Karpas-422 (cell line): ENCODE measurements at regions not wholly inside any gene's neighbourhood (a gene's known extent, or its start where the extent isn't known, plus 50 kb on each side); places are given as distances from the start of the nearest gene placed in this dataset.
"Not testable (repeated sequence)": the region's sequence is repeated elsewhere in the genome, so short reads cannot be mapped to it uniquely, and the experiment has no call there.

Source experiments
- DNase-seq: peaks from one replicate; pipeline ENCODE4 v3.0.0-alpha.2; 2015
- H2AFZ ChIP-seq: fragments of 200-600 bp; sonication (generic); 2 replicates; pipeline ENCODE4 v1.6.1; 2014; ENCODE audit warnings: antibody characterized with exemption, low read length, mixed read lengths
- H3K27ac ChIP-seq: fragments of 200-600 bp; sonication (generic); 2 replicates; pipeline ENCODE4 v1.5.1; 2014; ENCODE audit warnings: mild to moderate bottlenecking, low read length, moderate library complexity
- H3K27me3 ChIP-seq: fragments of 200-600 bp; sonication (generic); 2 replicates; pipeline ENCODE4 v1.6.1; 2014; ENCODE audit warnings: low read length, mixed read lengths
- H3K36me3 ChIP-seq: fragments of 200-600 bp; sonication (generic); 2 replicates; pipeline ENCODE4 v1.6.1; 2014; ENCODE audit warnings: low read length, mixed read lengths; ENCODE audit not compliant: insufficient read depth
- H3K4me1 ChIP-seq: fragments of 200-600 bp; sonication (generic); 2 replicates; pipeline ENCODE4 v1.6.1; 2014; ENCODE audit warnings: mild to moderate bottlenecking, low read length, mixed read lengths
- H3K4me2 ChIP-seq: fragments of 200-600 bp; sonication (generic); 2 replicates; pipeline ENCODE4 v1.6.1; 2014; ENCODE audit warnings: low read length, low read depth, mild to moderate bottlenecking; ENCODE audit not compliant: poor library complexity, severe bottlenecking
- H3K4me3 ChIP-seq: fragments of 200-600 bp; sonication (generic); 2 replicates; pipeline ENCODE4 v1.5.1; 2014; ENCODE audit warnings: mild to moderate bottlenecking, antibody characterized with exemption, low read length, mixed read lengths
- H3K79me2 ChIP-seq: fragments of 200-600 bp; sonication (generic); 2 replicates; pipeline ENCODE4 v1.6.1; 2014; ENCODE audit warnings: mild to moderate bottlenecking, low read length, mixed read lengths
- H3K9ac ChIP-seq: fragments of 200-600 bp; sonication (generic); 2 replicates; pipeline ENCODE4 v1.6.0; 2014; ENCODE audit warnings: low read length
- H3K9me2 ChIP-seq: fragments of 200-600 bp; sonication (generic), shearing (Covaris generic); replicated peaks from 2 replicates; pipeline ENCODE4 v1.6.0; 2014; ENCODE audit warnings: mild to moderate bottlenecking, low read length, moderate library complexity; ENCODE audit not compliant: insufficient read depth
- H3K9me3 ChIP-seq: fragments of 300-700, 200-600 bp; sonication (generic); 2 replicates; pipeline ENCODE4 v1.6.1; 2014; ENCODE audit warnings: low read length, mixed read lengths
- H4K20me1 ChIP-seq: fragments of 200-600 bp; sonication (generic); 2 replicates; pipeline ENCODE4 v1.6.1; 2014; ENCODE audit warnings: mild to moderate bottlenecking, antibody characterized with exemption, low read length, low read depth; ENCODE audit not compliant: insufficient read depth

GRCh38 chr11:92455210-92455790 is 230.7 kb downstream of the FAT3 start:
- Histone ChIP-seq H4K20me1 (no peaks in the 10 kb centered on the region), H3K9me2 (peaks cover 7% of the 10 kb centered on the region; the same call in 1 of the 2 replicates), H3K27ac (no peak overlapping the region)

GRCh38 chr11:92457250-92457649 is 232.6 kb downstream of the FAT3 start:
- Histone ChIP-seq H3K9me3 (no peaks in the 10 kb centered on the region), H4K20me1 (no peaks in the 10 kb centered on the region), H3K79me2 (no peaks in the 10 kb centered on the region), H2AFZ (no peak overlapping the region), H3K4me3 (no peak overlapping the region), H3K4me1 (no peaks in the 10 kb centered on the region), H3K9ac (no peak overlapping the region), H3K4me2 (no peak overlapping the region), H3K36me3 (no peaks in the 10 kb centered on the region), H3K9me2 (0 out of 2 replicates have a peak, but pooled peaks cover 7% of the 10 kb centered on the region), H3K27me3 (no peaks in the 10 kb centered on the region), H3K27ac (no peak overlapping the region)
- no peak for DNase-seq

More at GRCh38 chr11:92455210-92455790, 230.7 kb downstream of the FAT3 start:
- Histone ChIP-seq H3K4me2 (no peak overlapping the region), H3K4me3 (no peak overlapping the region), H3K9me3 (no peaks in the 10 kb centered on the region), H3K9ac (no peak overlapping the region), H3K27me3 (no peaks in the 10 kb centered on the region), H2AFZ (no peak overlapping the region), H3K4me1 (no peaks in the 10 kb centered on the region), H3K36me3 (no peaks in the 10 kb centered on the region), H3K79me2 (no peaks in the 10 kb centered on the region)
- DNase-seq, result no peak

GRCh38 chr11:92458486-92458885 is 233.9 kb downstream of the FAT3 start:
- Histone ChIP-seq H3K4me3 (no peak overlapping the region), H3K27ac (no peak overlapping the region), H2AFZ (no peak overlapping the region), H4K20me1 (no peaks in the 10 kb centered on the region), H3K4me1 (no peaks in the 10 kb centered on the region), H3K36me3 (no peaks in the 10 kb centered on the region), H3K79me2 (no peaks in the 10 kb centered on the region), H3K27me3 (no peaks in the 10 kb centered on the region), H3K9me3 (no peaks in the 10 kb centered on the region), H3K9me2 (no peaks in the 10 kb centered on the region), H3K4me2 (no peak overlapping the region), H3K9ac (no peak overlapping the region)
- no peak for DNase-seq

GRCh38 chr11:92460213-92460612 is 235.6 kb downstream of the FAT3 start:
- Histone ChIP-seq H3K4me2 (no peak overlapping the region), H3K36me3 (no peaks in the 10 kb centered on the region), H3K27me3 (no peaks in the 10 kb centered on the region), H4K20me1 (no peaks in the 10 kb centered on the region), H3K27ac (no peak overlapping the region), H3K9me3 (no peaks in the 10 kb centered on the region), H3K4me1 (no peaks in the 10 kb centered on the region), H3K4me3 (no peak overlapping the region), H3K9ac (no peak overlapping the region), H3K9me2 (no peaks in the 10 kb centered on the region), H2AFZ (no peak overlapping the region), H3K79me2 (no peaks in the 10 kb centered on the region)
- no peak for DNase-seq

GRCh38 chr11:92461447-92461846 is 236.8 kb downstream of the FAT3 start:
- no peak for DNase-seq

GRCh38 chr11:92462821-92463220 is 238.2 kb downstream of the FAT3 start:
- no peak overlapping the region for H3K27ac ChIP-seq

More at GRCh38 chr11:92461447-92461846, 236.8 kb downstream of the FAT3 start:
- Histone ChIP-seq H3K4me1 (no peaks in the 10 kb centered on the region), H3K4me2 (no peak overlapping the region), H3K27ac (no peak overlapping the region), H4K20me1 (no peaks in the 10 kb centered on the region), H3K9me2 (no peaks in the 10 kb centered on the region), H3K9me3 (no peaks in the 10 kb centered on the region), H2AFZ (no peak overlapping the region), H3K9ac (no peak overlapping the region), H3K36me3 (no peaks in the 10 kb centered on the region), H3K79me2 (no peaks in the 10 kb centered on the region), H3K27me3 (no peaks in the 10 kb centered on the region), H3K4me3 (no peak overlapping the region)

GRCh38 chr11:92464822-92465221 is 240.2 kb downstream of the FAT3 start:
- Histone ChIP-seq H2AFZ (no peak overlapping the region), H3K27ac (no peak overlapping the region), H3K9ac (no peak overlapping the region), H3K27me3 (no peaks in the 10 kb centered on the region), H3K4me1 (no peaks in the 10 kb centered on the region), H3K9me2 (no peaks in the 10 kb centered on the region), H3K36me3 (no peaks in the 10 kb centered on the region), H3K4me3 (no peak overlapping the region), H3K9me3 (no peaks in the 10 kb centered on the region; the same call in 1 of the 2 replicates), H4K20me1 (no peaks in the 10 kb centered on the region), H3K4me2 (no peak overlapping the region), H3K79me2 (no peaks in the 10 kb centered on the region)
- no peak for DNase-seq

More at GRCh38 chr11:92462821-92463220, 238.2 kb downstream of the FAT3 start:
- H4K20me1 ChIP-seq, result no peaks in the 10 kb centered on the region
- no peak overlapping the region for H2AFZ ChIP-seq
- no peaks in the 10 kb centered on the region for H3K4me1 ChIP-seq
- no peak for DNase-seq
- no peaks in the 10 kb centered on the region for H3K9me2 ChIP-seq
- no peak overlapping the region for H3K9ac ChIP-seq
- H3K27me3 ChIP-seq, result no peaks in the 10 kb centered on the region
- no peaks in the 10 kb centered on the region; the same call in 1 of the 2 replicates for H3K9me3 ChIP-seq
- H3K79me2 ChIP-seq, result no peaks in the 10 kb centered on the region
- no peaks in the 10 kb centered on the region for H3K36me3 ChIP-seq
- no peak overlapping the region for H3K4me2 ChIP-seq
- H3K4me3 ChIP-seq, result no peak overlapping the region

- H3K9ac ChIP-seq, H3K79me2 ChIP-seq, H2AFZ ChIP-seq, DNase-seq, H3K4me3 ChIP-seq, H3K27me3 ChIP-seq, H3K4me1 ChIP-seq, H4K20me1 ChIP-seq, H3K4me2 ChIP-seq, H3K9me2 ChIP-seq, H3K9me3 ChIP-seq, H3K27ac ChIP-seq, H3K36me3 ChIP-seq: not testable (repeated sequence)
Observed at GRCh38 chr11:92465410-92465809, 240.8 kb downstream of the FAT3 start.
